GOT3 (cell line): ENCODE measurements at regions not wholly inside any gene's neighbourhood (a gene's known extent, or its start where the extent isn't known, plus 50 kb on each side); places are given as distances from the start of the nearest gene placed in this dataset.
A peak's percentile ranks its signal among the peaks of the same experiment; 100 is the strongest.
"Not testable (repeated sequence)": the region's sequence is repeated elsewhere in the genome, so short reads cannot be mapped to it uniquely, and the experiment has no call there.

Experiments
- DNase-seq: peaks from one replicate; lab custom pipeline; 2025; ENCODE audit warnings: mixed read lengths; lab: John Stamatoyannopoulos, UW

GRCh38 chr7:98774884-98775283 is 94.9 kb downstream of the TMEM130 start:
- DNase-seq, result no peak

GRCh38 chr7:98777051-98777450 is 92.8 kb downstream of the TMEM130 start:
- no peak for DNase-seq

- DNase-seq, result no peak
Measured at GRCh38 chr7:98778421-98778820, 91.4 kb downstream of the TMEM130 start.

- no peak for DNase-seq
Measured at GRCh38 chr7:98779800-98780587, 89.8 kb downstream of the TMEM130 start.

- DNase-seq, result no peak
Measured at GRCh38 chr7:98784216-98784785, 85.5 kb downstream of the TMEM130 start.

- DNase-seq, result peak; percentile 15
Measured at GRCh38 chr7:98785929-98786571, 83.8 kb downstream of the TMEM130 start.

GRCh38 chr7:98788966-98789365 is 80.8 kb downstream of the TMEM130 start:
- peak; percentile 21 for DNase-seq

GRCh38 chr7:98794453-98794852 is 75.4 kb downstream of the TMEM130 start:
- not testable (repeated sequence) for DNase-seq

- no peak for DNase-seq
Measured at GRCh38 chr7:98795741-98796493, 73.9 kb downstream of the TMEM130 start.
